GM10266 (cell line): ENCODE measurements at regions not wholly inside any gene's neighbourhood (a gene's known extent, or its start where the extent isn't known, plus 50 kb on each side); places are given as distances from the start of the nearest gene placed in this dataset.

Source experiments
- DNase-seq: peaks from one replicate; pipeline ENCODE4 v3.0.0; 2012; ENCODE audit errors: extremely low spot score
- TF ChIP-seq, protein P1 (sequence below): IDR thresholded peaks from 2 replicates; pipeline ENCODE4 v1.5.1; 2012; ENCODE audit warnings: mild to moderate bottlenecking, low read depth; ENCODE audit not compliant: control insufficient read depth, insufficient read depth; ENCODE audit errors: missing control alignments

DNA sequence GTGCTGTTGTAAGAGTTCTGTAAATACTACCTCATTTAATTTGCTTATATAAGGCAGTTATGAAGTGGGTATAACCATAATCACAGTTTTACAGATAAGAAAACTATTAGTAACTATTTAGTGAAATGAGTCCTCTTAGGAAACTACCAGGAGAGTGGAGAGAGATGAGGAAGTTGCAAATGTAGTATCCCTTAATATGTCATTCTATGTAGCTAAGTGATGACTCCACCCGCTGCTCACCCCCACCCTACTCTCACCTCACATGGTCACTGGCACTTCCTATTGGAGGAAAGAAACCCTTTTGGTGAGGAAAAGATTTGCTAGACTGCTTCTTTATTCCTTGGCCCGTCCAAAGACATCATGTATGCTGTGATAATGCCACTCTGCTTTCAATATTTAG is 241.8 kb upstream of the SLC24A2 start:
- TF ChIP-seq, protein P1, sequence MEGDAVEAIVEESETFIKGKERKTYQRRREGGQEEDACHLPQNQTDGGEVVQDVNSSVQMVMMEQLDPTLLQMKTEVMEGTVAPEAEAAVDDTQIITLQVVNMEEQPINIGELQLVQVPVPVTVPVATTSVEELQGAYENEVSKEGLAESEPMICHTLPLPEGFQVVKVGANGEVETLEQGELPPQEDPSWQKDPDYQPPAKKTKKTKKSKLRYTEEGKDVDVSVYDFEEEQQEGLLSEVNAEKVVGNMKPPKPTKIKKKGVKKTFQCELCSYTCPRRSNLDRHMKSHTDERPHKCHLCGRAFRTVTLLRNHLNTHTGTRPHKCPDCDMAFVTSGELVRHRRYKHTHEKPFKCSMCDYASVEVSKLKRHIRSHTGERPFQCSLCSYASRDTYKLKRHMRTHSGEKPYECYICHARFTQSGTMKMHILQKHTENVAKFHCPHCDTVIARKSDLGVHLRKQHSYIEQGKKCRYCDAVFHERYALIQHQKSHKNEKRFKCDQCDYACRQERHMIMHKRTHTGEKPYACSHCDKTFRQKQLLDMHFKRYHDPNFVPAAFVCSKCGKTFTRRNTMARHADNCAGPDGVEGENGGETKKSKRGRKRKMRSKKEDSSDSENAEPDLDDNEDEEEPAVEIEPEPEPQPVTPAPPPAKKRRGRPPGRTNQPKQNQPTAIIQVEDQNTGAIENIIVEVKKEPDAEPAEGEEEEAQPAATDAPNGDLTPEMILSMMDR: no peak
- no peak for DNase-seq

DNA sequence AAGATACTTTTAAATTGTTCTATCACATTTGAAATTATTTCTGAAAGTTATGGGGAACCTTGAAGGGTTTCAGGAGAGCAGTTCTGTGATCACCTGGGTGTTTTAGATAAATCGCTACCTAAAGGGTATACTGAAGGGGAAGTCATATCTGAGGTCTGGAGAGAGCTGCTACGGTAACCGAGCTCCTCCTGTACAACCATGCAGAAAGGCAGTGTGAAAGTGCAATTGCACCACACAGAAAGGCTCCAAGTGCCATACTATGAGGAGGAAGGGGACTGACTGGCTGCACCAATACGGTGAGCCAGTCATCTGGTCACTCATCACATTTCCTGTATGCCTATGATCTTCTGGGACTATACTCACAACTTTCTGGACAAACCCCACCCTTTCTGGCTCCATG is 241.4 kb upstream of the SLC24A2 start:
- TF ChIP-seq, protein P1: no peak

DNA sequence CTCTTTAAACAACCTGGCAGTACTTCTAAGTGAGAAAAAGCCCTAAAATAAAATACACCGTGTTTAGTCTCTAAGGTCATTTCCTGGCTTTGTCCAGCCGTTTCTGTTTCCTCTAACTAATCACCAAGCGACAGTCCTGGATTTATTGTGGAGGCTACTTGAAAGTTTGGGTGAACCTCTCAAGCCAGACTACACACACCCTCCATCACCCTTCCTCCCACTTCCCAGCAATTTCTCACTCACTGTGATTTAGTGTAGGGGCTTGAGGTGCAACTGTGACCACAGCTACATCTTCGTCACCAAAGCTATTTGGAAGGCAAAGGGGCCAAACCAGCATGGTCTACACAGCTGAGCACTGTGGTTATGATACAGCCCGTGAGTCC is 240.0 kb upstream of the SLC24A2 start:
- DNase-seq: no peak
- TF ChIP-seq, protein P1: no peak

More for the DNA sequence above, 241.4 kb upstream of the SLC24A2 start:
- DNase-seq: no peak

DNA sequence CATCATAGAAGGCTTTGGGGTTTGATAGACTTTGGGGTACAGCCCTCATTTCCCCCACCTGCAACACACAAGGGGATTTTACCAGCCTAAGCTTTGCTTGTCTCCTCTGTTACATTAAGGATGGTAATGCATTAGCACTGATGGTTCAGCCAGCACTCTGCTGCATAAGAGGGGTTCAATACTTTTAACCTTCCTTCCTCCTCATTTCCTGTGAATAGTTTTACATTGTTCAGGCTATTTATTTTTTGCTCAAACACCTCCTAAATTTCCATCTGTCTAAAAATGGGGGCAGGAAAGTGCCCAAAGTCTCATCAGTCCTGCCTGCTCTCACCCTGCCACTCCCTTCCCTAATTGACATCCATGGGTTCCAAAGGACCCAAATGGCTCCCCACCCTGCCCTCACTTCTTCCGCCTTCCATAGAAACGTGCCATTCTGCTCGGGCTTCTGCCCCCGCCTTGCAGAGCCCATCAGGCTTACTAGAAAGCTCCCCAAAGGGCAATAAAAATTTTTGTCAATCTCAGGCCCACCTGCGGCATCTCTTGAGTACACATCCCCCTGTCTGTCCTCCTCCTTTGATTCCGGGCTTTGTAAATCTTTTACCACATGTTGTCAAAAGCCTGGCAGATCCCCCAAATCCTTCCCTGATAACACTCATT is 239.5 kb upstream of the SLC24A2 start:
- DNase-seq: no peak
- TF ChIP-seq, protein P1: no peak

GRCh38 chr9:20023961-20024571 is 235.2 kb upstream of the SLC24A2 start:
- no peak for DNase-seq

GRCh38 chr9:20023210-20023905 is 234.5 kb upstream of the SLC24A2 start:
- TF ChIP-seq, protein P1: no peak
- no peak for DNase-seq

More at GRCh38 chr9:20023961-20024571, 235.2 kb upstream of the SLC24A2 start:
- TF ChIP-seq, protein P1: no peak

- no peak for DNase-seq
- TF ChIP-seq, protein P1: no peak
Observed at GRCh38 chr9:20022410-20022809, 233.6 kb upstream of the SLC24A2 start.
